ENCODE measurements at regions not wholly inside any gene's neighbourhood (a gene's known extent, or its start where the extent isn't known, plus 50 kb on each side); places are given as distances from the start of the nearest gene placed in this dataset.

- ChIA-PET CTCF (interaction anchor here (0.6 kb wide), 1 partner anchor 112 kb away, joined by 3 read pairs; no protein-coding TSS in a partner anchor), SMC1A (ENCODE audit: uncharacterized antibody, unreplicated experiment) (no interaction called here), RAD21 (ENCODE audit: unreplicated experiment) (no interaction called here), POLR2A (no interaction called here)
- Histone ChIP-seq H3K27ac (ENCODE audit: control insufficient read depth, insufficient read depth) (no peak overlapping the region), H3K27me3 (replicated peaks in 1 of 2; ENCODE audit: control insufficient read depth in 2 of 2, insufficient read depth in 2 of 2, low read length in 1 of 2) (no peaks in the 10 kb centered on the region), H3K36me3 (ENCODE audit: control insufficient read depth in 2 of 2, insufficient read depth in 2 of 2, low read length in 1 of 2) (no peaks in the 10 kb centered on the region), H3K9ac (ENCODE audit: control insufficient read depth, insufficient read depth, low read length) (no peak overlapping the region), H2AFZ (ENCODE audit: control insufficient read depth, low read depth, low read length) (no peak overlapping the region), H3K4me3 (no peak overlapping the region), H3K4me1 (ENCODE audit: control insufficient read depth, insufficient read depth, low read length) (no peaks in the 10 kb centered on the region), H4K20me1 (ENCODE audit: control insufficient read depth, insufficient read depth) (no peaks in the 10 kb centered on the region), H3K79me2 (ENCODE audit: control insufficient read depth, insufficient read depth, low read length) (no peaks in the 10 kb centered on the region), H3K9me3 (replicated peaks; ENCODE audit: control insufficient read depth, insufficient read depth, low read length) (no peaks in the 10 kb centered on the region), H3K4me2 (ENCODE audit: control insufficient read depth, insufficient read depth) (no peak overlapping the region)
- in situ Hi-C loops (cut with MboI) (no loop called here), intact Hi-C loops (cut with micrococcal nuclease; ENCODE audit: unreplicated experiment) (no loop called here)
- ATAC-seq, result no peak
- no peak for FAIRE-seq
- no peak for DNase-seq (ENCODE audit: low read depth, low spot score)
- under 1% methylated on average over 5 of the region's 5 CpGs for WGBS (ENCODE audit: insufficient coverage, insufficient replicate concordance, low lambda C conversion rate, missing lambda C conversion rate)
- no TSS peak for BruUV-seq (replicated peaks)
- TF ChIP-seq DPF2 (IDR thresholded peaks at IDR 0.05) (no peak), NFYB (IDR thresholded peaks at IDR 0.05; ENCODE audit: insufficient read depth, low read depth, low read length) (no peak), RCOR1 (conservative IDR thresholded peaks at IDR 0.05; ENCODE audit: low read depth, low read length) (no peak), CBX3 (IDR thresholded peaks at IDR 0.05; ENCODE audit: borderline replicate concordance, low read depth) (no peak), HDAC2 (IDR thresholded peaks at IDR 0.05) (no peak), NRF1 (conservative IDR thresholded peaks at IDR 0.05; ENCODE audit: low read depth, low read length) (no peak), IKZF2 (IDR thresholded peaks at IDR 0.05) (no peak), TAF1 (IDR thresholded peaks at IDR 0.05; ENCODE audit: borderline replicate concordance, low read depth, low read length) (no peak), BHLHE40 (IDR thresholded peaks at IDR 0.05; ENCODE audit: borderline replicate concordance in 1 of 2, low read depth in 2 of 2, low read length in 1 of 2) (no peak), MEF2B (IDR thresholded peaks at IDR 0.05; ENCODE audit: partially characterized antibody, poor library complexity, severe bottlenecking) (no peak), ATF3 (IDR thresholded peaks at IDR 0.05; ENCODE audit: borderline replicate concordance, extremely low read depth, low read depth, low read length) (no peak), CBX5 (IDR thresholded peaks at IDR 0.05; ENCODE audit: low read depth) (no peak)
- TF ChIP-seq, protein P1, sequence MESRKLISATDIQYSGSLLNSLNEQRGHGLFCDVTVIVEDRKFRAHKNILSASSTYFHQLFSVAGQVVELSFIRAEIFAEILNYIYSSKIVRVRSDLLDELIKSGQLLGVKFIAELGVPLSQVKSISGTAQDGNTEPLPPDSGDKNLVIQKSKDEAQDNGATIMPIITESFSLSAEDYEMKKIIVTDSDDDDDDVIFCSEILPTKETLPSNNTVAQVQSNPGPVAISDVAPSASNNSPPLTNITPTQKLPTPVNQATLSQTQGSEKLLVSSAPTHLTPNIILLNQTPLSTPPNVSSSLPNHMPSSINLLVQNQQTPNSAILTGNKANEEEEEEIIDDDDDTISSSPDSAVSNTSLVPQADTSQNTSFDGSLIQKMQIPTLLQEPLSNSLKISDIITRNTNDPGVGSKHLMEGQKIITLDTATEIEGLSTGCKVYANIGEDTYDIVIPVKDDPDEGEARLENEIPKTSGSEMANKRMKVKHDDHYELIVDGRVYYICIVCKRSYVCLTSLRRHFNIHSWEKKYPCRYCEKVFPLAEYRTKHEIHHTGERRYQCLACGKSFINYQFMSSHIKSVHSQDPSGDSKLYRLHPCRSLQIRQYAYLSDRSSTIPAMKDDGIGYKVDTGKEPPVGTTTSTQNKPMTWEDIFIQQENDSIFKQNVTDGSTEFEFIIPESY (IDR thresholded peaks at IDR 0.05), result no peak
- TF ChIP-seq, protein P2, sequence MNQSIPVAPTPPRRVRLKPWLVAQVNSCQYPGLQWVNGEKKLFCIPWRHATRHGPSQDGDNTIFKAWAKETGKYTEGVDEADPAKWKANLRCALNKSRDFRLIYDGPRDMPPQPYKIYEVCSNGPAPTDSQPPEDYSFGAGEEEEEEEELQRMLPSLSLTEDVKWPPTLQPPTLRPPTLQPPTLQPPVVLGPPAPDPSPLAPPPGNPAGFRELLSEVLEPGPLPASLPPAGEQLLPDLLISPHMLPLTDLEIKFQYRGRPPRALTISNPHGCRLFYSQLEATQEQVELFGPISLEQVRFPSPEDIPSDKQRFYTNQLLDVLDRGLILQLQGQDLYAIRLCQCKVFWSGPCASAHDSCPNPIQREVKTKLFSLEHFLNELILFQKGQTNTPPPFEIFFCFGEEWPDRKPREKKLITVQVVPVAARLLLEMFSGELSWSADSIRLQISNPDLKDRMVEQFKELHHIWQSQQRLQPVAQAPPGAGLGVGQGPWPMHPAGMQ (IDR thresholded peaks at IDR 0.05; ENCODE audit: borderline replicate concordance), result no peak
- TF ChIP-seq, protein P3, sequence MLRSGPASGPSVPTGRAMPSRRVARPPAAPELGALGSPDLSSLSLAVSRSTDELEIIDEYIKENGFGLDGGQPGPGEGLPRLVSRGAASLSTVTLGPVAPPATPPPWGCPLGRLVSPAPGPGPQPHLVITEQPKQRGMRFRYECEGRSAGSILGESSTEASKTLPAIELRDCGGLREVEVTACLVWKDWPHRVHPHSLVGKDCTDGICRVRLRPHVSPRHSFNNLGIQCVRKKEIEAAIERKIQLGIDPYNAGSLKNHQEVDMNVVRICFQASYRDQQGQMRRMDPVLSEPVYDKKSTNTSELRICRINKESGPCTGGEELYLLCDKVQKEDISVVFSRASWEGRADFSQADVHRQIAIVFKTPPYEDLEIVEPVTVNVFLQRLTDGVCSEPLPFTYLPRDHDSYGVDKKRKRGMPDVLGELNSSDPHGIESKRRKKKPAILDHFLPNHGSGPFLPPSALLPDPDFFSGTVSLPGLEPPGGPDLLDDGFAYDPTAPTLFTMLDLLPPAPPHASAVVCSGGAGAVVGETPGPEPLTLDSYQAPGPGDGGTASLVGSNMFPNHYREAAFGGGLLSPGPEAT (IDR thresholded peaks at IDR 0.05; ENCODE audit: low read depth), result no peak
These were observed 207.1 kb upstream of the PCDH9 start for GRCh38 chr13:67437244-67437643.
